ENCODE measurements at regions not wholly inside any gene's neighbourhood (a gene's known extent, or its start where the extent isn't known, plus 50 kb on each side); places are given as distances from the start of the nearest gene placed in this dataset.
"Not testable (repeated sequence)": the region's sequence is repeated elsewhere in the genome, so short reads cannot be mapped to it uniquely, and the experiment has no call there.

DNA sequence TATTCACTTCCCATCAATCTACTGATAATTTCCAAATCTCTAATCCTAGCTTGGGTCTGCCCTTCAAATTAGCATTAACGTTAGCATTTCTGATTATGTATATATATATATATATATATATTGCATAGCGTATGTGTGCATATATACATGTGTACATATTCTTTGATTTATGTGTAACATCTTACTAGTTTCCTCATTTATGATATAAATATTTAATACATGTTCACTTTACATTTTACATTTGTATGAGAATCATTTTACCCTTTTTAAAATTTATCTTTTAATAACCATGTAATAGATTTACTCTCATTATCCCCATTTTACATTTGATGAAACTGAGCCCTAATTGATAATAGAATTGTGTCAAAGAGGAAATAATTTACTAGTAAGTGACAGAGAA, 164.7 kb downstream of the ZNF648 start:
- Mint-ChIP-seq H3K27me3 (ENCODE audit: low read depth) (peaks cover 16% of the 10 kb centered on the region), H3K27ac (ENCODE audit: unreplicated experiment) (no peak overlapping the region), H3K9me3 (no peaks in the 10 kb centered on the region), H3K4me1 (no peaks in the 10 kb centered on the region), H3K4me3 (no peak overlapping the region), H3K36me3 (ENCODE audit: low read depth) (no peaks in the 10 kb centered on the region)
- TF ChIP-seq CTCF (conservative IDR thresholded peaks at IDR 0.05) = no peak
- DNase-seq (ENCODE audit: low read depth, low spot score) = no peak

DNA sequence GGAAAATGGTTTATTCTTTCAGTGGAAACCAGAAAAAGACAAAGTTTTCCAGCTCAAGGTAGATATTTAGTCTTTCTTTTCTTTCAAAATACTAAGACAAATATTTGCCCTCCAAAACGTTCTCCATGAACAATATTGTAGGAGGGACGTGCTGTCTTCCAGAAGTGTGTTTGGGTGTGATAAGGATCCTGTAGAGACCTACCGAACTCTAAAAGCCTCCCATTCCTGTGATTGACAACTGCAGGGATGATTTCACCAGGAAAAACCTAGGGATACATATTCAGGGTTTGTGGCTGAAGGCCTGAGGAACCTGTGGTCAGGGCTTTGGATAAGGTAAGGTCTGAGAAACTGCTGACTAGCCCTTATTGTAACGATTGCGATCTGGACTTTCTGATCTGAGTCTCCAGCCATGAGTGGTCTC, 167.1 kb downstream of the ZNF648 start:
- H3K27ac Mint-ChIP-seq (ENCODE audit: unreplicated experiment) = no peak overlapping the region
- H3K9me3 Mint-ChIP-seq = no peaks in the 10 kb centered on the region
- H3K36me3 Mint-ChIP-seq (ENCODE audit: low read depth) = no peaks in the 10 kb centered on the region
- H3K4me3 Mint-ChIP-seq = no peak overlapping the region
- peaks cover 11% of the 10 kb centered on the region for H3K27me3 Mint-ChIP-seq (ENCODE audit: low read depth)
- DNase-seq (ENCODE audit: low read depth, low spot score) = no peak
- no peak for TF ChIP-seq CTCF (conservative IDR thresholded peaks at IDR 0.05)
- no peaks in the 10 kb centered on the region for H3K4me1 Mint-ChIP-seq

DNA sequence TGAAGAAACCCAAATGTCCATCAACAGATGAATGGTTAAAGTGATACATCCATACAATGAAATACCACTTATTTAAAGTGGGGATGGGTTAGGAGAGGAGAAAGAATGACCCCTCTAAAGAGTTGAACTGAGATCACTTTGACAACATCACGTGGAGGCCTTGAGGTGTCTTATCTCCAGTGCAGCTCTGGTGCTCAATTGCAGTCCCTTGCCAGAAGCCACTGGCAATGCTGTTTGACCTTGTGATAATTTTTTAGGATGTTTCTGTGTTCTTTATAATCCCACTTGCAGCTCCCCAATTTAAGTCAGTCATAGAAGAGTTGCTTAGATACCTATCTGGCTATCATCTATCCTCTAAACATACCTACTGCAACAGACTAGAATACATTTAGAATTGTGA, 167.6 kb downstream of the ZNF648 start:
- peaks cover 11% of the 10 kb centered on the region for H3K27me3 Mint-ChIP-seq (ENCODE audit: low read depth)
- no peaks in the 10 kb centered on the region for H3K4me1 Mint-ChIP-seq
- no peak for TF ChIP-seq CTCF (conservative IDR thresholded peaks at IDR 0.05)
- no peak for DNase-seq (ENCODE audit: low read depth, low spot score)
- H3K27ac Mint-ChIP-seq (ENCODE audit: unreplicated experiment) = no peak overlapping the region
- no peaks in the 10 kb centered on the region for H3K36me3 Mint-ChIP-seq (ENCODE audit: low read depth)
- no peaks in the 10 kb centered on the region for H3K9me3 Mint-ChIP-seq
- H3K4me3 Mint-ChIP-seq = no peak overlapping the region

DNA sequence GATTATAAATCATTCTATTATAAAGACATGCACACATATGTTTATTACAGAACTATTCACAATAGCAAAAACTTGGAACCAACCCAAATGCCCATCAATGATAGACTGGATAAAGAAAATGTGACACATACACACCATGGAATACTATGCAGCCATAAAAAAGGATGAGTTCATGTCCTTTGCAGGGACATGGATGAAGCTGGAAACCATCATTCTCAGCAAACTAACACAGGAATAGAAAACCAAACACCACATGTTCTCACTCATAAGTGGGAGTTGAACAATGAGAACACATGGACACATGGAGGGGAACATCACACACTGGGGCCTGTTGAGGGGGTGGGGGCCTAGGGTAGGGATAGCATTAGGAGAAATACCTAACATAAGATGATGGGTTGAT, 168.4 kb downstream of the ZNF648 start:
- not testable (repeated sequence) for DNase-seq (ENCODE audit: low read depth, low spot score); H3K4me3 Mint-ChIP-seq; H3K36me3 Mint-ChIP-seq (ENCODE audit: low read depth); H3K4me1 Mint-ChIP-seq; H3K27me3 Mint-ChIP-seq (ENCODE audit: low read depth); H3K27ac Mint-ChIP-seq (ENCODE audit: unreplicated experiment); H3K9me3 Mint-ChIP-seq

DNA sequence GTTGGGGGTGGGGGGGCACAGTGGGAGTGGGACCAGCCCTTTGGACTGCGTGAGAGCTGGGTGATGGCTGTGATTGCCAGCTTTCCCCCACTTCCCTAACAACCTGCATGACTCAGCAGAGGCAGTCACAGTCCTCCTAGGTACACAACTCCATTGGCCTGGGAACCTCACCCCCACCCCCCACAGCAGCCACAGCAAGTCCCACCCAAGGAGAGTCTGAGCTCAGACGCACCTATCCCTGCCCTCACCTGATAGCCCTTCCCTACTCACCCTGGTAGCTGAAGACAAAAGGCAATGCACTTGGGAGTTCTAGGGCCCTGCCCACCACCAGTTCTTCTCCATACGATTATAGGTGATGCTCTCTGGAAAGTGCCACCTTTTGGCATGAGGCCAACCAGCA, 188.9 kb downstream of the ZNF648 start:
- Mint-ChIP-seq H3K9me3 (peaks cover 16% of the 10 kb centered on the region), H3K27ac (ENCODE audit: unreplicated experiment) (no peak overlapping the region), H3K4me1 (no peaks in the 10 kb centered on the region), H3K36me3 (ENCODE audit: low read depth) (peaks cover 6% of the 10 kb centered on the region), H3K4me3 (no peak overlapping the region), H3K27me3 (ENCODE audit: low read depth) (peaks cover 34% of the 10 kb centered on the region)
- no peak for DNase-seq (ENCODE audit: low read depth, low spot score)
- TF ChIP-seq CTCF (conservative IDR thresholded peaks at IDR 0.05) = no peak

- Mint-ChIP-seq H3K4me1 (no peaks in the 10 kb centered on the region), H3K4me3 (no peak overlapping the region), H3K27ac (ENCODE audit: unreplicated experiment) (no peak overlapping the region), H3K9me3 (peaks cover 16% of the 10 kb centered on the region), H3K27me3 (ENCODE audit: low read depth) (no peaks in the 10 kb centered on the region), H3K36me3 (ENCODE audit: low read depth) (no peaks in the 10 kb centered on the region)
- no peak for DNase-seq (ENCODE audit: low read depth, low spot score)
- no peak for TF ChIP-seq CTCF (conservative IDR thresholded peaks at IDR 0.05)
These were observed 197.8 kb downstream of the ZNF648 start for GRCh38 chr1:181863736-181864135.
